Hepatocyte (in vitro differentiated cells): ENCODE measurements at regions not wholly inside any gene's neighbourhood (a gene's known extent, or its start where the extent isn't known, plus 50 kb on each side); places are given as distances from the start of the nearest gene placed in this dataset.

Experiments used
- CTCF ChIP-seq: fragments of 200-600 bp; sonication (generic); IDR thresholded peaks from 2 replicates; pipeline ENCODE4 v1.5.1; 2016; ENCODE audit warnings: antibody characterized with exemption, mild to moderate bottlenecking; ENCODE audit not compliant: poor library complexity
- EZH2 ChIP-seq: fragments of 200-600 bp; sonication (generic); IDR thresholded peaks from 2 replicates; pipeline ENCODE4 v1.6.1; 2016; ENCODE audit warnings: antibody characterized with exemption, mild to moderate bottlenecking, borderline replicate concordance

GRCh38 chr1:182147136-182147820 lies 85.8 kb upstream of the ZNF648 start:
- TF ChIP-seq CTCF (no peak), EZH2 (no peak)
